SH-SY5Y (cell line): ENCODE measurements at regions not wholly inside any gene's neighbourhood (a gene's known extent, or its start where the extent isn't known, plus 50 kb on each side); places are given as distances from the start of the nearest gene placed in this dataset.

Experiments
- GATA2 ChIP-seq: IDR thresholded peaks from 2 replicates; pipeline ENCODE4 v1.6.1; 2011; ENCODE audit warnings: mild to moderate bottlenecking, low read depth, low read length
- GATA3 ChIP-seq: IDR thresholded peaks from 2 replicates; pipeline ENCODE4 v1.6.1; 2011; ENCODE audit warnings: low read depth, mild to moderate bottlenecking, low read length, moderate library complexity

GRCh38 chr18:11246495-11247300, 97.3 kb upstream of the PIEZO2 start:
- TF ChIP-seq GATA3 (no peak), GATA2 (no peak)
